ENCODE measurements at regions not wholly inside any gene's neighbourhood (a gene's known extent, or its start where the extent isn't known, plus 50 kb on each side); places are given as distances from the start of the nearest gene placed in this dataset.

GRCh38 chr6:14339711-14340584, 222.4 kb downstream of the CD83 start:
- Mint-ChIP-seq H3K27me3 (ENCODE audit: insufficient read depth, unreplicated experiment) (no peaks in the 10 kb centered on the region), H3K36me3 (ENCODE audit: insufficient read depth, unreplicated experiment) (no peaks in the 10 kb centered on the region), H3K27ac (ENCODE audit: unreplicated experiment) (no peak overlapping the region), H3K9me3 (ENCODE audit: unreplicated experiment) (no peaks in the 10 kb centered on the region), H3K4me1 (ENCODE audit: low read depth, unreplicated experiment) (no peaks in the 10 kb centered on the region), H3K4me3 (ENCODE audit: unreplicated experiment) (no peak overlapping the region)
- Histone ChIP-seq H3K27me3 (replicated peaks; ENCODE audit: control insufficient read depth, insufficient read depth, low read length) (no peaks in the 10 kb centered on the region), H3K4me1 (no peaks in the 10 kb centered on the region), H3K4me3 (ENCODE audit: low read depth, low read length) (no peak overlapping the region), H3K9me3 (no peaks in the 10 kb centered on the region), H3K36me3 (ENCODE audit: control insufficient read depth, insufficient read depth, low read length) (no peaks in the 10 kb centered on the region)
- no peak for DNase-seq
- TF ChIP-seq CTCF (IDR thresholded peaks at IDR 0.05; ENCODE audit: insufficient read depth in 1 of 2, low read depth in 1 of 2, low read length in 1 of 2, severe bottlenecking in 1 of 2, unreplicated experiment in 1 of 2), result no peak
- no TSS peak for BruUV-seq (replicated peaks)
- intact Hi-C loops (cut with micrococcal nuclease; ENCODE audit: unreplicated experiment), result no loop called here
- ChIA-PET CTCF (no interaction called here), POLR2A (no interaction called here)

- no peak for TF ChIP-seq CTCF (IDR thresholded peaks at IDR 0.05; ENCODE audit: insufficient read depth in 1 of 2, low read depth in 1 of 2, low read length in 1 of 2, severe bottlenecking in 1 of 2, unreplicated experiment in 1 of 2)
- Histone ChIP-seq H3K36me3 (ENCODE audit: control insufficient read depth, insufficient read depth, low read length) (no peaks in the 10 kb centered on the region), H3K4me3 (ENCODE audit: low read depth, low read length) (no peak overlapping the region), H3K4me1 (no peaks in the 10 kb centered on the region), H3K9me3 (no peaks in the 10 kb centered on the region), H3K27me3 (replicated peaks; ENCODE audit: control insufficient read depth, insufficient read depth, low read length) (no peaks in the 10 kb centered on the region)
- POLR2A ChIA-PET, result no interaction called here
- CTCF ChIA-PET, result no interaction called here
- no peak overlapping the region for H3K27ac Mint-ChIP-seq (ENCODE audit: unreplicated experiment)
- peaks cover 4% of the 10 kb centered on the region for H3K27me3 Mint-ChIP-seq (ENCODE audit: insufficient read depth, unreplicated experiment)
- intact Hi-C loops (cut with micrococcal nuclease; ENCODE audit: unreplicated experiment), result no loop called here
- no peaks in the 10 kb centered on the region for H3K4me1 Mint-ChIP-seq (ENCODE audit: low read depth, unreplicated experiment)
- H3K9me3 Mint-ChIP-seq (ENCODE audit: unreplicated experiment), result no peaks in the 10 kb centered on the region
- H3K36me3 Mint-ChIP-seq (ENCODE audit: insufficient read depth, unreplicated experiment), result no peaks in the 10 kb centered on the region
- BruUV-seq (replicated peaks), result no TSS peak
- H3K4me3 Mint-ChIP-seq (ENCODE audit: unreplicated experiment), result no peak overlapping the region
- no peak for DNase-seq
Observed at GRCh38 chr6:14344486-14344885, 226.9 kb downstream of the CD83 start.

GRCh38 chr6:14348389-14348788, 230.8 kb downstream of the CD83 start:
- BruUV-seq (replicated peaks), result no TSS peak
- no peak overlapping the region for H3K4me3 Mint-ChIP-seq (ENCODE audit: unreplicated experiment)

More at GRCh38 chr6:14348389-14348788, 230.8 kb downstream of the CD83 start:
- Mint-ChIP-seq H3K4me1 (ENCODE audit: low read depth, unreplicated experiment) (no peaks in the 10 kb centered on the region), H3K27me3 (ENCODE audit: insufficient read depth, unreplicated experiment) (peaks cover 4% of the 10 kb centered on the region), H3K9me3 (ENCODE audit: unreplicated experiment) (peaks cover 9% of the 10 kb centered on the region), H3K27ac (ENCODE audit: unreplicated experiment) (no peak overlapping the region), H3K36me3 (ENCODE audit: insufficient read depth, unreplicated experiment) (no peaks in the 10 kb centered on the region)
- POLR2A ChIA-PET, result no interaction called here
- no peak for TF ChIP-seq CTCF (IDR thresholded peaks at IDR 0.05; ENCODE audit: insufficient read depth in 1 of 2, low read depth in 1 of 2, low read length in 1 of 2, severe bottlenecking in 1 of 2, unreplicated experiment in 1 of 2)
- CTCF ChIA-PET, result no interaction called here
- Histone ChIP-seq H3K9me3 (no peaks in the 10 kb centered on the region), H3K4me1 (no peaks in the 10 kb centered on the region), H3K36me3 (ENCODE audit: control insufficient read depth, insufficient read depth, low read length) (no peaks in the 10 kb centered on the region), H3K27me3 (replicated peaks; ENCODE audit: control insufficient read depth, insufficient read depth, low read length) (no peaks in the 10 kb centered on the region; the same call in 1 of the 2 replicates), H3K4me3 (ENCODE audit: low read depth, low read length) (no peak overlapping the region)
- intact Hi-C loops (cut with micrococcal nuclease; ENCODE audit: unreplicated experiment), result no loop called here
- DNase-seq, result no peak

Data from Caco-2 (cell line).